Psoas muscle (tissue), 7 donors: ENCODE measurements at regions not wholly inside any gene's neighbourhood (a gene's known extent, or its start where the extent isn't known, plus 50 kb on each side); places are given as distances from the start of the nearest gene placed in this dataset.

ENCODE experiments used
- ATAC-seq, 4 donors: fragments of 200-7000 bp; cut with Tn5 transposase; one replicate each; pipeline ENCODE4 v1.9.1; 2020; ENCODE audit warnings: moderate library complexity in 3 of 4, mild to moderate bottlenecking in 2 of 4
- DNase-seq, 2 donors: peaks; one replicate each; pipeline ENCODE4 v3.0.0-alpha.2; 2020
- H3K27ac ChIP-seq: fragments of 200-600 bp; one replicate; pipeline ENCODE4 v1.8.0; 2022
- H3K27me3 ChIP-seq, 3 donors: fragments of 200-600 bp in 1 of 3; one replicate each; pipeline versions ENCODE4 v1.6.1 to v1.8.0; 2013 to 2022; ENCODE audit warnings: low read length in 2 of 3, mild to moderate bottlenecking in 2 of 3, moderate library complexity in 1 of 3; ENCODE audit not compliant: insufficient read depth in 3 of 3
- H3K36me3 ChIP-seq, 2 donors: fragments of 200-600 bp in 1 of 2; one replicate each; pipeline versions ENCODE4 v1.6.1 to v1.8.0; 2013 to 2022; ENCODE audit warnings: low read depth in 1 of 2, mild to moderate bottlenecking in 1 of 2, moderate library complexity in 1 of 2; ENCODE audit not compliant: insufficient read depth in 1 of 2
- H3K4me1 ChIP-seq: fragments of 200-600 bp; one replicate; pipeline ENCODE4 v1.8.0; 2022
- H3K4me3 ChIP-seq: fragments of 200-600 bp; one replicate; pipeline ENCODE4 v1.8.0; 2022; ENCODE audit warnings: mild to moderate bottlenecking
- H3K9me3 ChIP-seq: fragments of 200-600 bp; one replicate; pipeline ENCODE4 v1.8.0; 2022
- CTCF ChIP-seq: fragments of 200-600 bp; IDR thresholded peaks from one replicate; pipeline ENCODE4 v1.8.0; 2022; ENCODE audit warnings: antibody characterized with exemption
- WGBS, 3 donors: extraction: QIAGEN DNeasy Blood & Tissue Kit; methylation state at CpG; one replicate each; pipeline versions ENCODE4 v1.1.6 to v1.1.7; 2013; 5-methylcytosine and 5-hydroxymethylcytosine counted together
- intact Hi-C, 2 donors: fragments of 100-400 bp; cut with DNase I; formaldehyde crosslinking; loops; one replicate each; pipeline versions ENCODE4 v1.11.0 to v1.14.2; 2022
- donor health status: healthy with polysubstance abuse.
- donor health status: DM: no; HTN: no; CAD: no; lungs with moderate emphysema.
- donor health status: Bipolar disorder and iron deficiency.
- donor health status: healthy.
- donor health status: DM: yes; HTN: yes; CAD: no.
- donor health status: DM: no; HTN: no; CAD: no.
- donor health status: DM: yes; HTN: yes; CAD: no.

GRCh38 chr7:56188823-56189346 lies 72.7 kb upstream of the NUPR2 start:
- 24 to 30% (median 28%) methylated on average over 1 of the region's 1 CpG for WGBS, 3 donors
- no peaks in the 10 kb centered on the region for H3K36me3 ChIP-seq
- no peak for TF ChIP-seq CTCF
- DNase-seq (no peak), ATAC-seq (no peak)
- H3K4me1 ChIP-seq = no peaks in the 10 kb centered on the region
- H3K9me3 ChIP-seq = no peaks in the 10 kb centered on the region
- H3K4me3 ChIP-seq = no peak overlapping the region
- peaks cover 0 to 4% (median 0%) of the 10 kb centered on the region in 3 donors for H3K27me3 ChIP-seq
- intact Hi-C loops = no loop called here
- no peak overlapping the region for H3K27ac ChIP-seq

- Histone ChIP-seq H3K4me1 (no peaks in the 10 kb centered on the region), H3K27me3 (peaks cover 0 to 4% (median 0%) of the 10 kb centered on the region in 3 donors), H3K27ac (no peak overlapping the region), H3K4me3 (no peak overlapping the region), H3K36me3 (no peaks in the 10 kb centered on the region), H3K9me3 (no peaks in the 10 kb centered on the region)
- DNase-seq (no peak), ATAC-seq (no peak)
- TF ChIP-seq CTCF = no peak
- WGBS, 3 donors = 12 to 24% (median 20%) methylated on average over 1 of the region's 1 CpG
- intact Hi-C loops = no loop called here
Measured at GRCh38 chr7:56188376-56188775, 72.2 kb upstream of the NUPR2 start.

- H3K9me3 ChIP-seq = no peaks in the 10 kb centered on the region
- WGBS, 3 donors = 76 to 82% (median 76%) methylated on average over 2 of the region's 2 CpGs
- intact Hi-C loops = no loop called here
- TF ChIP-seq CTCF = no peak
- no peak overlapping the region for H3K27ac ChIP-seq
- H3K27me3 ChIP-seq = peaks cover 0 to 5% (median 0%) of the 10 kb centered on the region in 3 donors
- no peak for ATAC-seq
- no peak overlapping the region for H3K4me3 ChIP-seq
- H3K36me3 ChIP-seq = no peaks in the 10 kb centered on the region
- no peaks in the 10 kb centered on the region for H3K4me1 ChIP-seq
- DNase-seq = no peak
Measured at GRCh38 chr7:56181010-56181409, 64.8 kb upstream of the NUPR2 start.

- DNase-seq = no peak
- ATAC-seq = peak in 2 of 4 donors; percentile 78 to 83
- H3K9me3 ChIP-seq = no peaks in the 10 kb centered on the region
- H3K4me3 ChIP-seq = peak overlapping the region; percentile 68
- intact Hi-C loops = no loop called here
- H3K27ac ChIP-seq = no peak overlapping the region
- no peaks in the 10 kb centered on the region for H3K36me3 ChIP-seq
- peaks cover 0 to 22% (median 0%) of the 10 kb centered on the region in 3 donors for H3K27me3 ChIP-seq
- 11 to 27% (median 16%) methylated on average over 13 of the region's 13 CpGs for WGBS, 3 donors
- TF ChIP-seq CTCF = no peak
- H3K4me1 ChIP-seq = no peaks in the 10 kb centered on the region
Measured at GRCh38 chr7:56175771-56176170, 59.6 kb upstream of the NUPR2 start.
